GM23338 (cell line): ENCODE measurements at regions not wholly inside any gene's neighbourhood (a gene's known extent, or its start where the extent isn't known, plus 50 kb on each side); places are given as distances from the start of the nearest gene placed in this dataset.

Experiments used
- ATAC-seq: fragments of 200-7000 bp; cut with Tn5 transposase; 3 replicates; pipeline ENCODE4 v1.9.1; 2020
- DNase-seq: peaks from one replicate; pipeline ENCODE4 v3.0.0-alpha.2; 2015; ENCODE audit warnings: low spot score
- H2AFZ ChIP-seq: fragments of 200-600 bp; sonication (generic); 2 replicates; pipeline ENCODE4 v1.8.0; 2016; ENCODE audit warnings: antibody characterized with exemption, mild to moderate bottlenecking, moderate library complexity
- H3F3A ChIP-seq: fragments of 200-600 bp; sonication (generic); replicated peaks from 2 replicates; pipeline ENCODE4 v1.8.0; 2017; ENCODE audit warnings: antibody characterized with exemption, mixed run types, low read depth
- H3K27ac ChIP-seq: fragments of 200-600 bp; sonication (generic); 2 replicates; pipeline ENCODE4 v1.6.1; 2016; ENCODE audit warnings: low read depth
- H3K27me3 ChIP-seq: fragments of 200-600 bp; sonication (generic); 2 replicates; pipeline ENCODE4 v1.8.0; 2016; ENCODE audit warnings: mild to moderate bottlenecking, mixed run types, moderate library complexity; ENCODE audit not compliant: insufficient read depth
- H3K36me3 ChIP-seq: fragments of 200-600 bp; sonication (generic); 2 replicates; pipeline ENCODE4 v1.8.0; 2016; ENCODE audit warnings: mild to moderate bottlenecking; ENCODE audit not compliant: insufficient read depth
- H3K4me1 ChIP-seq: fragments of 200-600 bp; sonication (generic); 2 replicates; pipeline ENCODE4 v1.8.0; 2016; ENCODE audit warnings: mild to moderate bottlenecking, moderate library complexity; ENCODE audit not compliant: insufficient read depth
- H3K4me2 ChIP-seq: fragments of 200-600 bp; sonication (generic); 2 replicates; pipeline ENCODE4 v1.7.1; 2017; ENCODE audit warnings: mixed run types
- H3K4me3 ChIP-seq: fragments of 200-600 bp; sonication (generic); 2 replicates; pipeline ENCODE4 v1.6.1; 2016; ENCODE audit warnings: mixed run types
- H3K79me2 ChIP-seq: fragments of 200-600 bp; sonication (generic); replicated peaks from 2 replicates; pipeline ENCODE4 v1.8.0; 2017; ENCODE audit warnings: mild to moderate bottlenecking; ENCODE audit not compliant: insufficient read depth
- H3K9me2 ChIP-seq: fragments of 200-600 bp; sonication (generic); 2 replicates; pipeline ENCODE4 v1.8.0; 2017; ENCODE audit not compliant: insufficient read depth
- H4K20me1 ChIP-seq: fragments of 200-600 bp; sonication (generic); replicated peaks from 2 replicates; pipeline ENCODE4 v1.8.0; 2017; ENCODE audit warnings: mild to moderate bottlenecking; ENCODE audit not compliant: insufficient read depth
- H3K27ac Mint-ChIP-seq: 2 replicates; pipeline ENCODE4 v1.8.0; 2020; ENCODE audit warnings: inconsistent platforms, mild to moderate bottlenecking, moderate library complexity, mixed read lengths
- H3K27me3 Mint-ChIP-seq: 3 replicates; pipeline ENCODE4 v1.8.0; 2022; ENCODE audit warnings: low read depth, mild to moderate bottlenecking, moderate library complexity, mixed read lengths, inconsistent platforms; ENCODE audit not compliant: insufficient read depth, poor library complexity
- H3K36me3 Mint-ChIP-seq: 3 replicates; pipeline ENCODE4 v1.8.0; 2021; ENCODE audit warnings: low read depth, mild to moderate bottlenecking, inconsistent platforms, moderate library complexity, mixed read lengths
- H3K4me1 Mint-ChIP-seq: 3 replicates; pipeline ENCODE4 v1.8.0; 2020; ENCODE audit warnings: mild to moderate bottlenecking, inconsistent platforms, mixed read lengths
- H3K4me3 Mint-ChIP-seq: 3 replicates; pipeline ENCODE4 v1.8.0; 2021; ENCODE audit warnings: moderate library complexity, mild to moderate bottlenecking, inconsistent platforms, mixed read lengths
- H3K9me3 Mint-ChIP-seq: 3 replicates; pipeline ENCODE4 v1.8.0; 2020; ENCODE audit warnings: moderate library complexity, mild to moderate bottlenecking, inconsistent platforms, mixed read lengths
- CTCF ChIP-seq, 2 experiments: fragments of 200-600 bp in 1 of 2; sonication (generic) in 1 of 2; conservative IDR thresholded peaks; 2 replicates each; pipeline versions ENCODE4 v1.5.1 to v1.6.1; 2016 to 2017; ENCODE audit warnings: antibody characterized with exemption in 2 of 2, low read depth in 2 of 2, mild to moderate bottlenecking in 2 of 2, moderate library complexity in 1 of 2
- ETS1 ChIP-seq: IDR thresholded peaks from 2 replicates; pipeline ENCODE4 v1.6.1; 2016; ENCODE audit warnings: antibody characterized with exemption
- JUNB ChIP-seq: IDR thresholded peaks from one replicate; pipeline ENCODE4 v1.6.1; 2016; ENCODE audit warnings: antibody characterized with exemption; ENCODE audit not compliant: unreplicated experiment
- NANOG ChIP-seq: IDR thresholded peaks from 2 replicates; pipeline ENCODE4 v1.6.1; 2016; ENCODE audit warnings: antibody characterized with exemption, borderline replicate concordance
- ZNF114 ChIP-seq: fragments of 250-450 bp; sonication (Bioruptor Pico); IDR thresholded peaks from 2 replicates; pipeline ENCODE4 v1.5.0; 2020; ENCODE audit warnings: mild to moderate bottlenecking, moderate library complexity
- TF ChIP-seq, protein P1 (sequence below): fragments of 250-450 bp; sonication (Bioruptor Pico); IDR thresholded peaks from 2 replicates; pipeline ENCODE4 v1.5.0; 2020; ENCODE audit warnings: mild to moderate bottlenecking, moderate library complexity

DNA sequence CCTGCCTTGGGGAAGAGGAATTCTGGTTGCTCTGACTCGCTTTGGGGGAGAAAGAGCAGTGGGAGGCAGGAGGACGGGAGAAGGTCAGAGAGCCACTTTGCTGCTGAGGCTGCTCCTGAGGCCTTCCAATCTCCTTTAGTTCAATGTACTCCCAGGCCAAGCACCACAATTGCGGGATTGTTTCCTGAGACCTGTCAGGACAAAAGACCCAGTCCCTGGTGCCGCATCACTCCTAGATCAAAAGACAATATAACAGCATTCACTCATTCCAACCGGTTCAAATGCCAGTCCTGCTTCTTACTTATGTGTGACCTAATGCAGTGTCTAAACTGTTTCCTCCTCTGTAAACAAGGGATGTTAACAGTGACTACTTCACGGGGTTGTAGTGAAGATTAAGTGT lies 106.4 kb downstream of the TRIML1 start (continued):
- TF ChIP-seq, protein P1, sequence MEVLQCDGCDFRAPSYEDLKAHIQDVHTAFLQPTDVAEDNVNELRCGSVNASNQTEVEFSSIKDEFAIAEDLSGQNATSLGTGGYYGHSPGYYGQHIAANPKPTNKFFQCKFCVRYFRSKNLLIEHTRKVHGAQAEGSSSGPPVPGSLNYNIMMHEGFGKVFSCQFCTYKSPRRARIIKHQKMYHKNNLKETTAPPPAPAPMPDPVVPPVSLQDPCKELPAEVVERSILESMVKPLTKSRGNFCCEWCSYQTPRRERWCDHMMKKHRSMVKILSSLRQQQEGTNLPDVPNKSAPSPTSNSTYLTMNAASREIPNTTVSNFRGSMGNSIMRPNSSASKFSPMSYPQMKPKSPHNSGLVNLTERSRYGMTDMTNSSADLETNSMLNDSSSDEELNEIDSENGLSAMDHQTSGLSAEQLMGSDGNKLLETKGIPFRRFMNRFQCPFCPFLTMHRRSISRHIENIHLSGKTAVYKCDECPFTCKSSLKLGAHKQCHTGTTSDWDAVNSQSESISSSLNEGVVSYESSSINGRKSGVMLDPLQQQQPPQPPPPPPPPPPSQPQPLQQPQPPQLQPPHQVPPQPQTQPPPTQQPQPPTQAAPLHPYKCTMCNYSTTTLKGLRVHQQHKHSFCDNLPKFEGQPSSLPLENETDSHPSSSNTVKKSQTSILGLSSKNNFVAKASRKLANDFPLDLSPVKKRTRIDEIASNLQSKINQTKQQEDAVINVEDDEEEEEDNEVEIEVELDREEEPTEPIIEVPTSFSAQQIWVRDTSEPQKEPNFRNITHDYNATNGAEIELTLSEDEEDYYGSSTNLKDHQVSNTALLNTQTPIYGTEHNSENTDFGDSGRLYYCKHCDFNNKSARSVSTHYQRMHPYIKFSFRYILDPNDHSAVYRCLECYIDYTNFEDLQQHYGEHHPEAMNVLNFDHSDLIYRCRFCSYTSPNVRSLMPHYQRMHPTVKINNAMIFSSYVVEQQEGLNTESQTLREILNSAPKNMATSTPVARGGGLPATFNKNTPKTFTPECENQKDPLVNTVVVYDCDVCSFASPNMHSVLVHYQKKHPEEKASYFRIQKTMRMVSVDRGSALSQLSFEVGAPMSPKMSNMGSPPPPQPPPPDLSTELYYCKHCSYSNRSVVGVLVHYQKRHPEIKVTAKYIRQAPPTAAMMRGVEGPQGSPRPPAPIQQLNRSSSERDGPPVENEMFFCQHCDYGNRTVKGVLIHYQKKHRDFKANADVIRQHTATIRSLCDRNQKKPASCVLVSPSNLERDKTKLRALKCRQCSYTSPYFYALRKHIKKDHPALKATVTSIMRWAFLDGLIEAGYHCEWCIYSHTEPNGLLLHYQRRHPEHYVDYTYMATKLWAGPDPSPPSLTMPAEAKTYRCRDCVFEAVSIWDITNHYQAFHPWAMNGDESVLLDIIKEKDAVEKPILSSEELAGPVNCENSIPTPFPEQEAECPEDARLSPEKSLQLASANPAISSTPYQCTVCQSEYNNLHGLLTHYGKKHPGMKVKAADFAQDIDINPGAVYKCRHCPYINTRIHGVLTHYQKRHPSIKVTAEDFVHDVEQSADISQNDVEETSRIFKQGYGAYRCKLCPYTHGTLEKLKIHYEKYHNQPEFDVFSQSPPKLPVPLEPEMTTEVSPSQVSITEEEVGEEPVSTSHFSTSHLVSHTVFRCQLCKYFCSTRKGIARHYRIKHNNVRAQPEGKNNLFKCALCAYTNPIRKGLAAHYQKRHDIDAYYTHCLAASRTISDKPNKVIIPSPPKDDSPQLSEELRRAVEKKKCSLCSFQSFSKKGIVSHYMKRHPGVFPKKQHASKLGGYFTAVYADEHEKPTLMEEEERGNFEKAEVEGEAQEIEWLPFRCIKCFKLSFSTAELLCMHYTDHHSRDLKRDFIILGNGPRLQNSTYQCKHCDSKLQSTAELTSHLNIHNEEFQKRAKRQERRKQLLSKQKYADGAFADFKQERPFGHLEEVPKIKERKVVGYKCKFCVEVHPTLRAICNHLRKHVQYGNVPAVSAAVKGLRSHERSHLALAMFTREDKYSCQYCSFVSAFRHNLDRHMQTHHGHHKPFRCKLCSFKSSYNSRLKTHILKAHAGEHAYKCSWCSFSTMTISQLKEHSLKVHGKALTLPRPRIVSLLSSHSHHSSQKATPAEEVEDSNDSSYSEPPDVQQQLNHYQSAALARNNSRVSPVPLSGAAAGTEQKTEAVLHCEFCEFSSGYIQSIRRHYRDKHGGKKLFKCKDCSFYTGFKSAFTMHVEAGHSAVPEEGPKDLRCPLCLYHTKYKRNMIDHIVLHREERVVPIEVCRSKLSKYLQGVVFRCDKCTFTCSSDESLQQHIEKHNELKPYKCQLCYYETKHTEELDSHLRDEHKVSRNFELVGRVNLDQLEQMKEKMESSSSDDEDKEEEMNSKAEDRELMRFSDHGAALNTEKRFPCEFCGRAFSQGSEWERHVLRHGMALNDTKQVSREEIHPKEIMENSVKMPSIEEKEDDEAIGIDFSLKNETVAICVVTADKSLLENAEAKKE, result no peak
- TF ChIP-seq NANOG (no peak), JUNB (no peak), ETS1 (no peak), ZNF114 (CRISPR knock-in tag) (no peak)

DNA sequence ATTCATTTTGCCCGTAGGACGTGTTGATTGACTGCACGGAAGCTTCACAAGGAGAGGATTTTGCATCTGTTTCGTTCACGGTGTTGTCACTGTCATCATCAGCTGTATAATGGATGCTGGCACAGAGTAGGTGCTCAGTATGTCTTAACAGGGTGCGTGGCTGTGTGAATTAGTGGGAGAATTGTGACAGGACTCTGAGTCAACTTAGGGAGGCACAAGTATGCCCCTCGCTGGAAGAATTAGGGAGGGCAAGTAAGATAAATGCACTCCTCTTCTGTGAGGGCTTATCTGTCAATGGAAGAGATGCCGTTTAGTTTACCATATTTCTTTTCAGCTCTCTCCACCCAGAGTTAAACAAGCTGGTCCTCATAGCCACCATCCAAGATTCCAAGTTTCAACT lies 107.2 kb downstream of the TRIML1 start:
- no peaks in the 10 kb centered on the region for H3F3A ChIP-seq
- H3K4me3 Mint-ChIP-seq, result no peak overlapping the region
- no peak overlapping the region; the same call in 1 of the 2 replicates for H2AFZ ChIP-seq
- no peaks in the 10 kb centered on the region for H3K79me2 ChIP-seq
- H3K4me2 ChIP-seq, result no peak overlapping the region
- no peaks in the 10 kb centered on the region for H3K4me1 ChIP-seq
- no peaks in the 10 kb centered on the region for H3K27me3 ChIP-seq
- H3K27ac Mint-ChIP-seq, result no peak overlapping the region
- H3K4me3 ChIP-seq, result no peak overlapping the region
- H3K36me3 ChIP-seq, result no peaks in the 10 kb centered on the region
- H3K27ac ChIP-seq, result no peak overlapping the region
- H4K20me1 ChIP-seq, result no peaks in the 10 kb centered on the region
- H3K9me3 Mint-ChIP-seq, result no peaks in the 10 kb centered on the region
- peak; percentile 97 for ATAC-seq
- peaks cover 10% of the 10 kb centered on the region for H3K4me1 Mint-ChIP-seq
- DNase-seq, result peak; percentile 69
- H3K9me2 ChIP-seq, result no peaks in the 10 kb centered on the region
- H3K36me3 Mint-ChIP-seq, result no peaks in the 10 kb centered on the region
- TF ChIP-seq ETS1 (no peak), CTCF (conservative IDR thresholded peaks at IDR 0.05; ENCODE audit: low read depth in 2 of 2) (peak; percentile 63 to 77)
- no peaks in the 10 kb centered on the region for H3K27me3 Mint-ChIP-seq
